HG03025 (cell line): ENCODE measurements at regions not wholly inside any gene's neighbourhood (a gene's known extent, or its start where the extent isn't known, plus 50 kb on each side); places are given as distances from the start of the nearest gene placed in this dataset.
"Not testable (repeated sequence)": the region's sequence is repeated elsewhere in the genome, so short reads cannot be mapped to it uniquely, and the experiment has no call there.

Experiments used
- ATAC-seq: cut with Tn5 transposase; IDR thresholded peaks from one replicate; pipeline ENCODE4 v1.9.1; 2021; ENCODE audit warnings: mild to moderate bottlenecking, moderate library complexity; ENCODE audit not compliant: unreplicated experiment, low FRiP score

DNA sequence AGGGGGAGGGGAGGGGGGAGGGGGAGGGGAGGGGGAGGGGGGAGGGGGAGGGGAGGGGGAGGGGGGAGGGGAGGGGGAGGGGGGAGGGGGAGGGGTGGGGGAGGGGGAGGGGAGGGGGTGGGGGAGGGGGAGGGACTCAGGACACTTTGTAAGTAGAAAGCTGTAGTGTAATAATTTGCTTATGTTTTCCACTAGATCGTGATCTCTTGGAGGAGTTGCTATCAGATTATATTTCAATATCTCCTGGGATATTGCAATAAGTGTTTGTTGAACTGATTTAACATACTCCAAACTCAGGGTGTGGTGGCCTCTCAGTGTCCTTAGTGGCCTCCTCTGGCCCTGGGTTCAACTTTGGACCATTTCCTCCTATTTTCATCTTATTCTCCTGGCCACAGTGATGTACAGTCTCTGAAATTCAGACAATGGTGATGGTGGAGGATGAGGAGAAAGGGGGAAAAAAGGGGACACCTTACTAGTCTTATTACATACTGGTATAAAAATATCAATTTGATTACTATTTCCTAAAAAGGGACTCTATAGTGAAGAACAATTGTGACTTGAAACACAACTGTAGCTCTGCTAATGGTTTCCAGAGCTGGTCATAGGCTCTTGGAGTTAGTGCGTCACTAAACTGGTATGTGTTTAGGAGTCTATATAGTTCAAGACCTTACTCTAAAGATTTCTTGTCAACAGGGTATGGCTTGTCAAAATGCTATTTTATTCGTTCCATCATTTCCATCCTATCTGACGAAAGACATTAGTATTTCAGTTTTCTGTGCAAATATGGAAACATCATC lies 89.6 kb downstream of the DDX1 start:
- ATAC-seq: no peak

- ATAC-seq: no peak
Observed at GRCh38 chr2:15682354-15682753, 90.7 kb downstream of the DDX1 start.

GRCh38 chr2:15684161-15685039 lies 92.7 kb downstream of the DDX1 start:
- ATAC-seq: no peak

- no peak for ATAC-seq
Observed at GRCh38 chr2:15685143-15685542, 93.5 kb downstream of the DDX1 start.

GRCh38 chr2:15686643-15687042 lies 95.0 kb downstream of the DDX1 start:
- ATAC-seq: no peak

DNA sequence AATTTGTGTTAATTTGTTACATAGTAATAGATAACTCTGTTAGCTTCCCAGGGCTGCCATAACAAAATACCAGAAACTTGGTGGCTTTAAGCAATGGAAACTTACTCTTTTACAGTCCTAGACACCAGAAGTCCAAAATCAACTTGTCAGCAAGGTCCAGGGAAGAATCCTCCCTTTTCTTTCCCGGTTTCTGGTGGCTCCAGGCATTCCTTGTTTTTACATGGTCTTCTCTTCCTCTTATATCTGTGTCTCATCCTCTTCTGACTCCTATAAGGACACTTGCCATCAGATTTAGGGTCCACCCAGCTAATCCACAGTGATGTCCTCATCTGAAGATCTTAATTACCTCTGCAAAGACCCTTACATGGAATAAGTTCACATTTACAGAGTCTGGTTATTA lies 95.6 kb downstream of the DDX1 start:
- ATAC-seq: no peak

DNA sequence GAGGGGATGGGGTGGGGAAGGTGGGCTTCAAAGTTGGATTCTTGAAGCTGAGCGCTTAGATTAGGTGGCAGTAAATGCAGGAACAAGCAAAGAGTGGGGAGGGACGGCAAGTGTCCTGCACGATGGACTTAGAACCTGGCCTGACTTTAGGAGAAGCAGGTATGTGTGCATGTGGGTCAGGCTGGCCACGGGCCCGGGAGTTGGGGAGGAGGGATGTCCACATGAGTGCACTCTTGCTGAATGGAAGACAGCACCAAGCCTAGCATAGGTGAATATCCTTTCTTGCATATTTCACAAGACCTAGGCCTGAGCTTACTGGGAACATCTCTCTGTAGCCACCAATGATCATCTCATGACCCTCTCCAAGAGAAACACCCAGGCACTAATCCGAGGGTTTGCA lies 96.1 kb downstream of the DDX1 start:
- ATAC-seq: no peak

DNA sequence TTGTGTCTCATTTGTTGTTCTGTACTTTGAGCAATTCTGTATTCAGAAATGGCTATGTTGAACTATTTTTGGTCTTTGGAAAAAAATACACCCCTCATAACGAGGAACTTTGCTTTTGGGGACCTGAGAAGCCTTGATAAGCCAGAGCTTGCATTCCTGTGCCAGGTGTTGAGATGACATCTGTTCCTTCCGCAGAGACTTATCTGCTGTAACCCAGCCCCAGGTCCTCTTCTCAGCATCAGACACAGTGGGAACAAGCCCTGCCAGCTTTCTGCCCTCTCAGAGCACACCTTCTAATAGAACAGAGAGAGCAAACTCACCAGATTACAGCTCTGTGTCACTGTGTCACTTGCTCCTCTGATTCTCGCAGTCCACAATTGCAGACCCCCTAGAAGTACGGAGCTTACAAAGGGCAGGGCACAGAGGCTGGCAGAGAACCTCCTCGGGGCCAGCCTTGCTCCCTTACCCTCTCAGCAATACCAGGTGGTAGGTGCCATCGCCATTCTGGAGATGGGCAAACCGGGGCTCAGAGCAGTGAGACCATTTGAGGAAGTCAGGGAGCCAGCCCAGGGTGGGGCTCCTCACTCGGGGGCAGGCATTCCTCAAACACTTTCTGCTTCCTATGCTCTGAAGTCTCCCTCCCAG lies 97.4 kb downstream of the DDX1 start:
- no peak for ATAC-seq

DNA sequence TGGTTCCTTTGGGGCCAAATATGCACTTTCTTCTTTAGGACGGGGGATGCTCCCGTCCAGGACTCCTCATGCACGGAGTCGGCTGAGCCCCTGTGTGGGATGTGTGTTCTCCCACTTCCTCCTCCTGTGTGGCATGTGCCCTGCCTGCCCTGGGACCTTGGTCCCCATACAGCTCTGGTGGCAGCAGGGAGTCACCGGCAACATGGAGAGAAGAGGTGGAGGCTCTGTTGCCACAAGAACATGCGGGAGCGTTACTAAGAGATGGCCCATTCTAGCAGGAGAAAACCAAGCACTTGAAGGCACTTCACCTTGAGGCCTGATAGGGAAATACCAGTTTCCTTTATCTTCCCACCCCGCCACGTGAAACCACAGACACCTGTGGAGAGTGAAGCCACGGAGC lies 98.0 kb downstream of the DDX1 start:
- no peak for ATAC-seq

DNA sequence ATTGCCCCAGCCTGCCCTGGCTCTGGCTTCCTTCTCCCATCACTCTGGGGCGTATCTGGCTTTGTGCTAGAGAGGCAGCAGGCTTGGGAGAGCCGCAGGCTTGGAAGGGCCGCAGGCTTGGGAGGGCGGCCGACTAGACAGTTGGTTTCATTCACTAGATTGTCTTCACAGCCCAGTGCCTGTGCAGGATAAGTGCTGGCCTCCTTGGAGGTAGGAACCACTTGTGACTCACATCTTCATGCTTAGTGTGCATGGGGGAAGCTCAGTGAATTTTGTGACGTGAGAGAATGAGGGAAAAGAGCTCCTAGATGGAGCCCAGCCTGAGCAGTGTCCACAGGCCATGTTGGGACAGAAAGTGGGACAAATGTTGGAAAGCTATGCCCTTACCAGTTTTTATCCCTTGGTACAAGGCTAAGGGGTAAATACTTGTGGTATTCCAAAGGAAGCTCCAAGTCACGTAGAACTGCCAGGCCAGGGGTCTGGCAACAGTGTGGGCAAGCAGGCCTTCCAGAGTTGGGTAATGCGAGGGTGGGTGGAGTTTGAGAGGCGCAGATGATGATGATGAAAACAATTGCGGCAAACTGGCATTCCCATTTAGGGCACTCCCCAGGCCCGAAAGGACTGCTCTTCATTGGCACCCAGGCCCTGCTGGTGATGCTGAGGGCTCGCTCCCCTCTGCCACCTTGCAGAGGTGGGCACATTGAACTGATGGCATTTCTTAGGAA lies 100.1 kb downstream of the DDX1 start:
- ATAC-seq: no peak

DNA sequence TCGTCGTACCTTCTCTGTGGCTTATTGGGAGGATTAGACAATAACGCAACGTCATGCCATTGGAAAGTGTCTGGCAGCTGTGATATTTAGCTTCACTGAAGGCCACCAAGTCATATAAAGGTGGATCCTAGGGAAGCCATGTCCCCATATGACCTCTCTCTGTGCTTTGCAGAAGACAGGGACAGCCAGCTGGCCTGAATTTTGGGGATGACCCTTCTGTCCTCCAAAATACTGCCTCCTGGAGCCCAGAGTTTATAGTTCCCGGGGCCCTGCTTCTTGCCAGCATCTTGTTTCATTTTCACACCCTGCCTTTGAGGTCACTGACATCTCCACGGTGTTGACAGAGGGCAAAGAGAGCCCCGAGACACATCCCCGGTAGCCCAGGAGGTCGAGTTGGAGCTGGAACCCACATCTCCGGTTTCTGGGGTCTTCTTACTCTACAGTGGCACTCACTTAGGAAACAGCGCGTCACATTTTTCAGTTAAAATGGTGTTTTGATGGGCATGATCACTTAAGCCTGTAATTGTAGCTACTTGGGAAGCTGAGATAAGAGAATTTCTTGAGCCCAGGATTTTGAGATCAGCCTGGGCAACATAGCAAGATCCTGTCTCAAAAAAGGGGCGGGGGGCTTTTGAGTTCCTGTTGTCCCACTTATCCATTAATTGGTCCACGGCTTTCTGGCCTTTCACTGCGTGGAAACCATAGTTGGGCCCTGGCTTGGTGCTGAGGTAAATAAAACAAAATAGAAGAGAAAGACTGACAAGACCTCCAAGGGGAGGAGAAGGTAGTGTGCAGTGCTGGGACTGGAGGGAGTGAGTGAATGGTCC lies 101.1 kb downstream of the DDX1 start:
- ATAC-seq: no peak

- no peak for ATAC-seq
Observed at GRCh38 chr2:15693382-15693781, 101.7 kb downstream of the DDX1 start.

DNA sequence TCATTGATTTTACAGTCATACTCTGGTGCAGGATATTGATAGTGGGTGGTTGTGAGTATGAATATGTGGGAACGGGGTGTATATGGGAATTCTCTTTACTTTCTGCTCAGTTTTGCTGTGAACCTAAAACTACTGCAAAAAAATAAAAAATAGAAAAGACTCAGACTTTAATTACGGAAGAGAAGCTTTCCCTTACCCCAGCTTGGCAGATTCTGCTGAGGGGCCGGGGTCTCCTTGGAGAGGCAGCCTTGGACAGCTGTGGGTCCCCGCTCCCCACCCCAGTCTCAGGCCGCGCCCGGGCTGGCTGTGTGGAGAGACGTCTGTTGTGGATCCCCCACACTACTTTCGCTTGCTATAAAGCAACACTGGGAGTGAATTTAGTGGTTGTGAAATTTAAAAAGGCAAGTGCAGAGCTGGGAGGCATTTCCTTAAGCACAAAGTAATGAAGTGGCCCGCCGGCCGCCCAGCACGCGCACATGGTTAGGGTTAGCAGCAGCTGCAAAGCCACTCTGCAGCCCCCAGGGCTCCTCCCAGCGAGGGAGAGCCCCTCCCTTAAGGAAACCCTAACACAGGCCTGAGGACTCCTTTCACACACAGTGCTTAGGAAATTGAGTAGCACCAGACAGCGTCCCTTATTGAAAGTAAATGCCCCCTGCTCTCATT lies 102.4 kb downstream of the DDX1 start:
- ATAC-seq: no peak

DNA sequence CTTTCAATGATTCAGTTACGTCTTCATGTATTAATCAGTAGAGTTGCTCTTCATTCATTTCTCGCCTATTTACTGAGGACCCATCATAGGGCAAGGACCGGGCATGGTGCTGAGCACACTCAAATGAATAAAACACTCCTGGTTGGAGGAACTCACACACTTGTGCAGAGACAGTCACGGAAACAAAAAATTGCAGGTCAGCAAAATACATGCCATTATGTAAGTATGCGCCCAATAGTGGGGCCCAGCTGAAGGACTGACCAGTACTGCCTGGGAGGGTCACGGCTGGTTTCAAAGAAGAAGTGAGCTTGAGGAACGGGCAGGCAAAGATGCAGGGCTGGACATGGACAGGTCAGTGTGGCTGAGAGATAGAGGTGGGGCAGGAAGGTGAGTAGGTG lies 102.9 kb downstream of the DDX1 start:
- no peak for ATAC-seq

DNA sequence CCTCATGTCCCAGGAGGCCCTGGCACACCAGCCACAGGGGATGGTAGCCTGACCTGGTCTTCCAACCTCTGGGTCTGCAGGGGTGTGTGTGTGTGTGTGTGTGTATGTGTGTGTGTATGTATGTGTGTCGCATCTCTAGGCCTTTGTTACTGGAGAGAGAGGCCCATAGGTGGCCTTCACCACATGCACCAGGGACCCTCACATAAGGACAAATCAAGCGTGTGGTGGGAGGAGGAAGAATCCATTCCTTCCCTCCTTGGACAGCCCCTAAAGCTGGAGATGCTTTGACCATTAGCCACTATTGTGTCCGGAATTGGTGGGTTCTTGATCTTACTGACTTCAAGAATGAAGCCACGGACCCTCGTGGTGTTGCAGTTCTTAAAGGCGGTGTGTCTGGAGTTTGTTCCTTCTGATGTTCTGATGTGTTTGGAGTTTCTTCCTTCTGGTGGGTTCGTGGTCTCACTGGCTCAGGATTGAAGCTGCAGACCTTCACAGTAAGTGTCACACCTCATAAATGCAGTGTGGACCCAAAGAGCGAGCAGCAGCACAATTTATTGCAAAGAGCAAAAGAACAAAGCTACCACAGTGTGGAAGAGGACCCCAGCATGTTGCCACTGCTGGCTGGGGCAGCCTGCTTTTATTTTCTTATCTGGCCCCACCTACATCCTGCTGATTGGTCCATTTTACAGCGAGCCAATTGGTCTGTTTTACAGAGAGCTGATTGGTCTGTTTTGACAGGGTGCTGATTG lies 104.1 kb downstream of the DDX1 start:
- no peak for ATAC-seq

DNA sequence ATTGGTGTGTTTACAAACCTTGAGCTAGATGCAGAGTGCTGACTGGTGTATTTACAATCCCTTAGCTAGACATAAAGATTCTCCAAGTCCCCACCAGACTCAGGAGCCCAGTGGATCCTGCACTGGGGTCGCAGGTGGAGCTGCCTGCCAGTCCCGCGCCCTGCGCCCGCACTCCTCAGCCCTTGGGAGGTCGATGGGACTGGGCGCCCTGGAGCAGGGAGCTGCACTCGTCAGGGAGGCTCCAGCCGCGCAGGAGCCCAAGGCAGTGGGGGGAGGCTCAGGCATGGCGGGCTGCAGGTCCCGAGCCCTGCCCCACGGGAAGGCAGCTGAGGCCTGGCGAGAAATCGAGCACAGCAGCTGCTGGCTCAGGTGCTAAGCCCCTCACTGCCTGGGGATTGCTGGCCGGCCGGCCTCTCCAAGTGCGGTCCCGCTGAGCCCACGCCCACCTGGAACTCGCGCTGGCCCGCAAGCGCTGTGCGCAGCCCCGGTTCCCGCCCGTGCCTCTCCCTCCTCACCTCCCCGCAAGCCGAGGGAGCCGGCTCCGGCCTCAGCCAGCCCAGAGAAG lies 105.0 kb downstream of the DDX1 start:
- ATAC-seq: not testable (repeated sequence)

DNA sequence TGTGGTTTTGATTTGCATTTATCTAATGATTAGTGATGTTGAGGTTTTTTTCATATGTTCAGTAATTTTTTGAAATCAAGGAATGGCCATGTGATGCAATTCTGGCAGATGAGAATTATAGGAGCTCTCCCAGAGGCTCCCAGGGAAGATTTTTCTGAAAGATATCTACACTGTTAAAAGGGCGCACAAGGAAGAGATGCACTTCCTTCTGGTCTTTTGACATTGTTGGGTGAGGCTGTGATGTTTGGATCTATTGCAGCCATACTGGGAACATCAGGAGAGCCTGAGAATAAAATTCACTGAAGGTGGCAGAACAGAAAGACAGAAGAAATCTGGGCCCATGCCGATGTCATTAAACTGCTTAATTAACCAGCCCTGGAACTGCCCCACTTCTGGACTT lies 108.5 kb downstream of the DDX1 start:
- no peak for ATAC-seq

DNA sequence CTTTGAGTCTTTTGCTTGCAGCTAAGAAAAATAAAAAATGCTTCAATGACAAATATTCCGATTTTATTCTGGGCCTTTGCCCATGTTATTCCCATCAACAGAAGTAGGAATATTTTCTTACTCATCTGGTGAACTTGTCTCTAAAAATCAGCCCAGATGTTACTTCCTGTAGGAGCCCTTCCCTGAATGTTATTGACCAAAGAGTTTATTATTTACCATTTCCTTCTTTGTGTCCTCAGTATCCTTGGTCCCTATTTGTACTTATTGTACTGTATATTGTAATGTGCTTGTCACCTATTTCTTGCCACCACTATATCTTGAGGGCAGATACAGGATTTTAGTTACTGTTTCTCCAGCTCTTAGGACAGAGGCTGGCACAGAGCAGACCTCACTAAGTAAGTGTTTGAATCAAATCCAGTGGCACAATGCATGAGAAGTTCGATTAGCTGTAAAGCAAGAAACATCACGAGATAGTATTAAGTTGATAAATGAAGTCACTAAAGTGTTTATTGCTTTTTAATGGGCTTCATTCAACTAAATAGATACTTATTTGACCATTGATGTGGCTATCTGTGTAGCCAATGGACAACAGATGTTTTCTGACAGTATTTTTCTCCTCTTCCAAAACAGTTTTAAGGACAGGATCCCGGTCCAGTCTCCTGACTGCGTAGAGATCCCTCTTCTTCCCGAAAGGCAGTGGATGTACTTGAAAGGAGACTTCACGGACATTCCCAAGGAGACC lies 109.1 kb downstream of the DDX1 start:
- ATAC-seq: no peak
